Neuronal stem cell (in vitro differentiated cells): ENCODE measurements at regions not wholly inside any gene's neighbourhood (a gene's known extent, or its start where the extent isn't known, plus 50 kb on each side); places are given as distances from the start of the nearest gene placed in this dataset.

ENCODE experiments used
- DNase-seq: peaks from one replicate; pipeline ENCODE4 v3.0.0-alpha.2; 2013; ENCODE audit warnings: low spot score
- H2AFZ ChIP-seq: one replicate; pipeline ENCODE4 v1.6.1; 2013; ENCODE audit warnings: mild to moderate bottlenecking, low read length, inconsistent platforms
- H2AK5ac ChIP-seq: 2 replicates; pipeline ENCODE4 v1.6.1; 2013; ENCODE audit warnings: low read depth, mild to moderate bottlenecking, inconsistent platforms, low read length, moderate library complexity, mixed read lengths
- H2BK120ac ChIP-seq: 2 replicates; pipeline ENCODE4 v1.6.1; 2013; ENCODE audit warnings: low read depth, mild to moderate bottlenecking, inconsistent platforms, low read length, moderate library complexity, mixed read lengths
- H2BK12ac ChIP-seq: one replicate; pipeline ENCODE4 v1.6.1; 2013; ENCODE audit warnings: low read length, inconsistent platforms
- H2BK15ac ChIP-seq: 2 replicates; pipeline ENCODE4 v1.6.1; 2013; ENCODE audit warnings: mild to moderate bottlenecking, low read length, inconsistent platforms, mixed read lengths
- H2BK5ac ChIP-seq: one replicate; pipeline ENCODE4 v1.6.1; 2013; ENCODE audit warnings: inconsistent platforms, mild to moderate bottlenecking, low read length, moderate library complexity
- H3K14ac ChIP-seq: one replicate; pipeline ENCODE4 v1.6.1; 2013; ENCODE audit warnings: low read length, inconsistent platforms
- H3K18ac ChIP-seq: 2 replicates; pipeline ENCODE4 v1.6.1; 2013; ENCODE audit warnings: low read length, inconsistent platforms
- H3K23ac ChIP-seq: 2 replicates; pipeline ENCODE4 v1.6.1; 2013; ENCODE audit warnings: low read depth, mild to moderate bottlenecking, mixed read lengths, low read length, inconsistent platforms; ENCODE audit not compliant: poor library complexity
- H3K27ac ChIP-seq: replicated peaks from 3 replicates; pipeline ENCODE4 v1.5.1; 2013; ENCODE audit warnings: low read length, inconsistent platforms
- H3K27me3 ChIP-seq, 3 experiments: 2 replicates each; pipeline ENCODE4 v1.6.1; 2013; ENCODE audit warnings: low read length in 3 of 3, mild to moderate bottlenecking in 2 of 3, inconsistent platforms in 1 of 3, low read depth in 1 of 3, mixed read lengths in 1 of 3, moderate library complexity in 1 of 3; ENCODE audit not compliant: control insufficient read depth in 3 of 3, insufficient read depth in 3 of 3
- H3K36me3 ChIP-seq, 2 donors: replicated peaks in 1 of 2; 2 replicates each; pipeline ENCODE4 v1.6.1; 2013; ENCODE audit warnings: low read length in 2 of 2; ENCODE audit not compliant: control insufficient read depth in 2 of 2, insufficient read depth in 2 of 2
- H3K4ac ChIP-seq: 2 replicates; pipeline ENCODE4 v1.6.1; 2013; ENCODE audit warnings: inconsistent platforms, mild to moderate bottlenecking, low read length, moderate library complexity
- H3K4me1 ChIP-seq, 2 donors: 1 replicate in 1 of 2; 2 replicates in 1 of 2; pipeline ENCODE4 v1.6.1; 2013; ENCODE audit warnings: low read length in 2 of 2, low read depth in 1 of 2; ENCODE audit not compliant: control insufficient read depth in 2 of 2, insufficient read depth in 1 of 2
- H3K4me2 ChIP-seq: one replicate; pipeline ENCODE4 v1.6.1; 2013; ENCODE audit warnings: mild to moderate bottlenecking, low read length, inconsistent platforms; ENCODE audit not compliant: insufficient read depth, poor library complexity, severe bottlenecking
- H3K4me3 ChIP-seq, 2 donors: 2 replicates each; pipeline ENCODE4 v1.5.1; 2013; ENCODE audit warnings: low read length in 2 of 2, mild to moderate bottlenecking in 2 of 2, inconsistent platforms in 1 of 2, moderate library complexity in 1 of 2
- H3K79me1 ChIP-seq: one replicate; pipeline ENCODE4 v1.6.1; 2013; ENCODE audit warnings: low read depth, mild to moderate bottlenecking, inconsistent platforms, low read length, moderate library complexity
- H3K9ac ChIP-seq: one replicate; pipeline ENCODE4 v1.6.1; 2013; ENCODE audit warnings: mild to moderate bottlenecking, low read depth, low read length, inconsistent platforms; ENCODE audit not compliant: poor library complexity
- H3K9me3 ChIP-seq, 2 donors: replicated peaks in 1 of 2; 2 replicates each; pipeline versions ENCODE3 to v1.6.1; 2013; ENCODE audit warnings: low read length in 2 of 2, mild to moderate bottlenecking in 2 of 2, inconsistent platforms in 1 of 2, low read depth in 1 of 2, mixed read lengths in 1 of 2, moderate library complexity in 1 of 2; ENCODE audit not compliant: control insufficient read depth in 2 of 2, insufficient read depth in 1 of 2
- H4K8ac ChIP-seq: one replicate; pipeline ENCODE4 v1.6.1; 2013; ENCODE audit warnings: low read depth, mild to moderate bottlenecking, inconsistent platforms, low read length, moderate library complexity
- H4K91ac ChIP-seq: one replicate; pipeline ENCODE4 v1.6.1; 2013; ENCODE audit warnings: low read length, low read depth, mild to moderate bottlenecking, inconsistent platforms; ENCODE audit not compliant: poor library complexity
- WGBS, 2 donors: extraction: QIAGEN DNeasy Blood & Tissue Kit; methylation state at CpG; one replicate each; pipeline ENCODE4 v1.1.7; 2013; ENCODE audit warnings: missing lambda C conversion rate in 2 of 2, mixed read lengths in 1 of 2; ENCODE audit not compliant: insufficient read length in 2 of 2, insufficient replicate concordance in 1 of 2; ENCODE audit errors: extremely low coverage in 2 of 2; 5-methylcytosine and 5-hydroxymethylcytosine counted together

GRCh38 chrX:115491766-115492165, 69.2 kb upstream of the PLS3 start:
- Histone ChIP-seq H4K8ac (no peak overlapping the region), H3K4me2 (no peak overlapping the region), H3K27ac (no peak overlapping the region), H3K23ac (no peak overlapping the region), H3K4me1 (no peaks in the 10 kb centered on the region), H3K9me3 (no peaks in the 10 kb centered on the region), H2AFZ (no peak overlapping the region), H3K14ac (no peak overlapping the region), H3K36me3 (no peaks in the 10 kb centered on the region), H3K4ac (no peak overlapping the region), H3K79me1 (no peaks in the 10 kb centered on the region), H4K91ac (no peak overlapping the region), H2BK15ac (no peak overlapping the region), H3K9ac (no peak overlapping the region), H2BK12ac (no peak overlapping the region), H2BK5ac (no peak overlapping the region), H2AK5ac (no peak overlapping the region), H3K4me3 (no peak overlapping the region), H3K27me3 (peaks cover 0 to 8% (median 0%) of the 10 kb centered on the region in 3 experiments), H2BK120ac (no peak overlapping the region), H3K18ac (no peak overlapping the region)
- DNase-seq, result no peak

- H2BK120ac ChIP-seq, result no peak overlapping the region
These were observed 68.0 kb upstream of the PLS3 start for GRCh38 chrX:115493015-115493414.

GRCh38 chrX:115494161-115494560, 66.8 kb upstream of the PLS3 start:
- no peak overlapping the region for H4K91ac ChIP-seq
- no peak overlapping the region for H2BK12ac ChIP-seq
- no peak overlapping the region for H3K27ac ChIP-seq
- no peaks in the 10 kb centered on the region for H3K4me1 ChIP-seq
- H3K18ac ChIP-seq, result no peak overlapping the region
- WGBS, 2 donors, result no CpG with 5 or more reads among the region's 3 CpGs
- H2BK15ac ChIP-seq, result no peak overlapping the region
- H3K14ac ChIP-seq, result no peak overlapping the region
- H2BK5ac ChIP-seq, result no peak overlapping the region
- no peak overlapping the region for H3K4me2 ChIP-seq
- no peak overlapping the region for H2AFZ ChIP-seq
- H3K27me3 ChIP-seq, result peaks cover 0 to 8% (median 0%) of the 10 kb centered on the region in 3 experiments
- H3K9ac ChIP-seq, result no peak overlapping the region
- no peaks in the 10 kb centered on the region for H3K79me1 ChIP-seq
- no peaks in the 10 kb centered on the region for H3K36me3 ChIP-seq
- no peak for DNase-seq
- H4K8ac ChIP-seq, result no peak overlapping the region
- H3K4ac ChIP-seq, result no peak overlapping the region
- no peak overlapping the region for H2AK5ac ChIP-seq
- no peaks in the 10 kb centered on the region for H3K9me3 ChIP-seq
- H2BK120ac ChIP-seq, result no peak overlapping the region
- H3K23ac ChIP-seq, result no peak overlapping the region
- H3K4me3 ChIP-seq, result no peak overlapping the region

More at GRCh38 chrX:115493015-115493414, 68.0 kb upstream of the PLS3 start:
- H2BK5ac ChIP-seq, result no peak overlapping the region
- no peak for DNase-seq
- H2BK15ac ChIP-seq, result no peak overlapping the region
- no peak overlapping the region for H3K23ac ChIP-seq
- no peaks in the 10 kb centered on the region for H3K36me3 ChIP-seq
- no peak overlapping the region for H3K4me2 ChIP-seq
- H3K27ac ChIP-seq, result no peak overlapping the region
- H3K14ac ChIP-seq, result no peak overlapping the region
- no peak overlapping the region for H3K18ac ChIP-seq
- H3K9ac ChIP-seq, result no peak overlapping the region
- no peak overlapping the region for H2AFZ ChIP-seq
- WGBS, 2 donors, result no CpG with 5 or more reads among the region's 1 CpG
- H2BK12ac ChIP-seq, result no peak overlapping the region
- H3K4ac ChIP-seq, result no peak overlapping the region
- no peak overlapping the region for H3K4me3 ChIP-seq
- H3K9me3 ChIP-seq, result no peaks in the 10 kb centered on the region
- H3K4me1 ChIP-seq, result no peaks in the 10 kb centered on the region
- H3K79me1 ChIP-seq, result no peaks in the 10 kb centered on the region
- peaks cover 0 to 8% (median 0%) of the 10 kb centered on the region in 3 experiments for H3K27me3 ChIP-seq
- H4K8ac ChIP-seq, result no peak overlapping the region
- H4K91ac ChIP-seq, result no peak overlapping the region
- H2AK5ac ChIP-seq, result no peak overlapping the region

- H3K9ac ChIP-seq, result no peak overlapping the region
- H3K4ac ChIP-seq, result no peak overlapping the region
- H2AK5ac ChIP-seq, result no peak overlapping the region
- no peaks in the 10 kb centered on the region for H3K36me3 ChIP-seq
- no CpG with 5 or more reads among the region's 3 CpGs for WGBS, 2 donors
- no peak overlapping the region for H2BK12ac ChIP-seq
- H3K4me3 ChIP-seq, result no peak overlapping the region
- no peaks in the 10 kb centered on the region for H3K9me3 ChIP-seq
- no peak overlapping the region for H3K14ac ChIP-seq
- H3K4me1 ChIP-seq, result no peaks in the 10 kb centered on the region
- no peak overlapping the region for H2BK15ac ChIP-seq
- no peak overlapping the region for H2BK5ac ChIP-seq
- no peak overlapping the region for H3K18ac ChIP-seq
- H4K91ac ChIP-seq, result no peak overlapping the region
- H2BK120ac ChIP-seq, result no peak overlapping the region
- H4K8ac ChIP-seq, result no peak overlapping the region
- no peak overlapping the region for H3K4me2 ChIP-seq
- no peaks in the 10 kb centered on the region for H3K79me1 ChIP-seq
- H3K23ac ChIP-seq, result no peak overlapping the region
- no peaks in the 10 kb centered on the region for H3K27me3 ChIP-seq
- H3K27ac ChIP-seq, result no peak overlapping the region
- H2AFZ ChIP-seq, result no peak overlapping the region
- no peak for DNase-seq
These were observed 61.7 kb upstream of the PLS3 start for GRCh38 chrX:115499112-115499805.
